ENCODE measurements at regions not wholly inside any gene's neighbourhood (a gene's known extent, or its start where the extent isn't known, plus 50 kb on each side); places are given as distances from the start of the nearest gene placed in this dataset.

GRCh38 chr20:4070323-4071177, 55.2 kb upstream of the RNF24 start:
- no peak for DNase-seq (ENCODE audit: low read depth)

GRCh38 chr20:4069751-4070150, 54.4 kb upstream of the RNF24 start:
- no peak for DNase-seq (ENCODE audit: low read depth)

- no peak for DNase-seq (ENCODE audit: low read depth)
Observed at GRCh38 chr20:4068708-4069107, 53.4 kb upstream of the RNF24 start.

- DNase-seq (ENCODE audit: low read depth): no peak
Observed at GRCh38 chr20:4067600-4068261, 52.4 kb upstream of the RNF24 start.

- no peak for DNase-seq (ENCODE audit: low read depth)
Observed at GRCh38 chr20:4066551-4066950, 51.2 kb upstream of the RNF24 start.

GRCh38 chr20:4065391-4065844, 50.1 kb upstream of the RNF24 start:
- DNase-seq (ENCODE audit: low read depth): no peak
